ENCODE measurements at regions not wholly inside any gene's neighbourhood (a gene's known extent, or its start where the extent isn't known, plus 50 kb on each side); places are given as distances from the start of the nearest gene placed in this dataset.
A peak's percentile ranks its signal among the peaks of the same experiment; 100 is the strongest.

GRCh38 chr4:58205446-58206235 lies 1095.5 kb upstream of the IGFBP7 start:
- DNase-seq (ENCODE audit: low spot score) = no peak

DNA sequence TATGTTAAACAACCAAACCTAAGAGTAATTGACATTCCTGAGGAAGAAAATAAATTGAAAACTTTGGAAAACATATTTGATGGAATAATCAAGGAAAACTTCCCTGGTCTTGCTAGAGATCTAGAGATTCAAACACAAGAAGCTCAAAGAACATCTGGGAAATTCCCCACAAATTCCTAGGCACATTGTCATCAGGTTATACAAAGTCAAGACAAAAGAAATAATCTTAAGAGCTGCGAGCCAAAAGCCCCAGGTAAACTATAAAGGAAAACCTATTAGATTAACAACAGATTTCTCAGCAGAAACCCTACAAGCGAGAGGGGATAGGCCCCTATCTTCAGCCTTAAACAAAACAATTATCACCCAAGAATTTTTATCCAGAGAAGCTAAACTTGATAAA lies 1082.0 kb upstream of the IGFBP7 start:
- DNase-seq (ENCODE audit: low spot score) = no peak

GRCh38 chr4:58191109-58191508 lies 1080.9 kb upstream of the IGFBP7 start:
- no peak for DNase-seq (ENCODE audit: low spot score)

GRCh38 chr4:58188316-58188715 lies 1078.1 kb upstream of the IGFBP7 start:
- no peak for DNase-seq (ENCODE audit: low spot score)

GRCh38 chr4:58175024-58175423 lies 1064.8 kb upstream of the IGFBP7 start:
- no peak for DNase-seq (ENCODE audit: low spot score)

- no peak for DNase-seq (ENCODE audit: low spot score)
Measured at GRCh38 chr4:58166490-58166889, 1056.3 kb upstream of the IGFBP7 start.

DNA sequence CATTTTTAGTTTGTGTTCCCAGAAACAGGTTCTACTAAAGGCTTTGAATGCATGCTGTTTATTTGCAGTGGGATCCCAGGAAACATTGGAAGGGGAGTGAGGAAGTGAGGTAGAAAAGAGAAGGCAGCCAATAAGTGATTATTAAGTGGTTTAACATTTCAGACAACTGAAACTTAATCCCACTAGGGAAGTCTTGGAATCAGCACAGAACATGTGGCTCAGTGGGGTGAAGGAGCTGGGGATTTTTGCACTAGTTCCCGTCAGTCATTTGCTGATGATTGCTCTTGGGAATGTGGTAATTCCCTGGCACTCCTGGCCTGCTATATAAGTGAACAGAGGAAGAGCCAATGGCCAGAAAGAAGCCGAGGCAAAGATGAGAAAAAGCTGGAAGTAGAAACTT lies 1053.0 kb upstream of the IGFBP7 start:
- DNase-seq (ENCODE audit: low spot score) = peak; percentile 32

GRCh38 chr4:58149404-58150085 lies 1039.4 kb upstream of the IGFBP7 start:
- DNase-seq (ENCODE audit: low spot score) = no peak

DNA sequence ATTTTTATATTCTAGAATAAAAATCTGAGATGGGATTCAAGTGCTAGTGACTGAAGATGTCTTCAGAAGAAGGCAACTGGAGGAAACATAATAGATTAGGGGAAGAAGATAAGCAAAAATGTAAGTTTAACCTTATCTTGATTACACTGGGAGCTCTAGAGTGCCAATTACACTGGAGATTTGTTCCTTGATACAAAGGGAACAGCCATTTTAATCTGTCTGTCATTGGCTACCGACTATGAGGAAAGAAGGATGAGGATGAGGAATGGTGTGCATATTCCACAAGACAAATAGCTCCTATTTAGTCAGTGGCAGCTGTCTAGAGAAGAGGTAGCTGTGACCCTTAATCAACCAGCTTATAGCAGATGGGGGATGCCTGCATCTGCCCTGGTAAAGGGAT lies 1034.5 kb upstream of the IGFBP7 start:
- DNase-seq (ENCODE audit: low spot score) = no peak

DNA sequence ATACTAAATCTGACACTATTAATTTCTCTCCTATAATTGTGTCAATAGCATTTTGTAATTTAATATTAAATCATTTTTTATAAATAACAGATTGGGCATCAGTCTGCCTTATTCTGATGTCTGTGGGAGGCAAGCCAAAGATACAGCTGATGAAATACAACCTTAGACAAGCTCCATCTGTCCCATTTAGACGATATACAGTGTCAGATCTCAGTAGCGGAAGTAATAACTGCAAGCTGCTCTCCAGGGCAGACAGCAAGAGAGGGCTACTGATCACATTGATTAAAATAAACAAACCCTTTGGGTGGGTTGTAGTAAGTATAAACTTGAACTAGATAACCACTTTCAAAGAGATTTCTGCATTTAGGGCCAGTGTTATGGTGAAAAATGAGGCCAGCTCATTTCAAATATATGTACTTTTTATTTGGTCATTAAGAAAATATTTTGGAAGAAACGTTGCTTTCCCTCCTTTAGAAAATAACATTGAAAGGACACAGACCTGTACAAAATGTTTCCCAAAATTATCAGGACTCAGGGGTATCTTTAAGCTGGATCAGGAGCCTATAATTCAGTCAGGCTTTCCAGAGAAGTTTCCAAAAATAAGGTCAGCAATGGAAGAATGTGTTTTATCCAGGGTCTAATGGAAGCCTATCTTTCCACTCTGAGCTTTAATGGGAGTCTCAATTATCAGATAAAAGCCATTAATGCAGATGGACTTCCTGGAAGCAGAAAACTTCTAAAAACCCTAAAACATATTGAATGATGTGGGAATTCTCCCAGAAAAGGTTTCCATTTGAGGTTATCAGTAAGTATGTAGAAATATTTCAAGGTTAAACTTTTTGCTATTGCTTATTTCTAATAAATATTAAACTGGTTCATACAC lies 1028.8 kb upstream of the IGFBP7 start:
- no peak for DNase-seq (ENCODE audit: low spot score)

DNA sequence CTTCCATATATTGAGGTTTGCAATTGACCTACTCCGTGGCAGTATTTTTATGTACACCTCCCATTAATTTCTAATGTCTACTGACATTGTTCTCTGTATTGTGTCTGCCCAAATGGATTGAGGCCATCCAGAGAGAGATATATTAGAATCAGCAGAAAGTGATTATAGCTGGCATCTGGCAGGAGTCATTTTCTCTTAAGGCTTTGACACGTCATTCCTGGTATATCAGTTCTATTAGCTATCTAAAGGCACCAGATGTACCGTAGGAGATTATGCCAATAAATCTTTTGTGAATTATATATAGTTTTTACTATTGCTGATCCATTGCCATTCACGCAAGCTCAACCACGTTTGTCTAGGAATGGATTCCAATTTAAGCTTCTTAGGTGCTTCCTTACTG lies 1026.4 kb upstream of the IGFBP7 start:
- DNase-seq (ENCODE audit: low spot score) = no peak

GRCh38 chr4:58127680-58128079 lies 1017.5 kb upstream of the IGFBP7 start:
- no peak for DNase-seq (ENCODE audit: low spot score)

GRCh38 chr4:58119298-58119697 lies 1009.1 kb upstream of the IGFBP7 start:
- DNase-seq (ENCODE audit: low spot score) = no peak

DNA sequence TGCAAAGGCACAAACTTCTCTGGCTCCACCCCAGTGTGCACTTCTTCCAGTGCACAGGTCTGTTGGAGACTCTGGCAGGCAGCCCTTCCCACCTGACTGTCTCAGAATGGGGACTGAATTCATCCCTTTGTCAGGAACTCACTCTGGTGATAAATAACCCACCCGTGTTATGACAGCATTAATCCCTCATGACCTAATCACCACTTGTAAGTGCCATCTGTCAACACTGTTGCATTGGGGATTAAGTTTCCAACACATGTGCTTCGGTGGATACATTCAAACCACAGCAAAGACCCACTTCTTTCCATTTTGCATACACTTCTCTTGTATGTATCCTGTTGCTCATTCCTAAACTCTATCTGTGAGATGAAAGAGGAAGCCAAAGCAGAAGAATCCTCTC lies 1002.9 kb upstream of the IGFBP7 start:
- DNase-seq (ENCODE audit: low spot score) = peak; percentile 41

DNA sequence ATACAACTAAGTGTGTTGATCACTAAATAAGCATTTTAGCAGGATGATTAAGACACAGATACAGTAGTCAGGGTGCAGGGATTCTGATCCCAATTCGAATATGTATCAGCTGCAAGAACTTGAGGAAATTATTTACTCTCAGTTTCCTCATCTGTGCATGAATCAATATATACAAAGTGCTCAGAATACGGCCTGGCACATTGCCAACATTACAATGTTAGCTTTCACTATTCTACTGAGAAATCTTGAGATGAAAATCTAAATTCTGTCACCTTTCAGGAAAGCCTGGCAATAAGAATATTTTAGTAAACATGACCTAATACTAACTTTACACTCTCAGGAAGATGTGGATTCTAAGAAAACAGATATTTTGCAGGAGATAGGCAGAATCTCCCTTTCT lies 1001.6 kb upstream of the IGFBP7 start:
- DNase-seq (ENCODE audit: low spot score) = no peak

DNA sequence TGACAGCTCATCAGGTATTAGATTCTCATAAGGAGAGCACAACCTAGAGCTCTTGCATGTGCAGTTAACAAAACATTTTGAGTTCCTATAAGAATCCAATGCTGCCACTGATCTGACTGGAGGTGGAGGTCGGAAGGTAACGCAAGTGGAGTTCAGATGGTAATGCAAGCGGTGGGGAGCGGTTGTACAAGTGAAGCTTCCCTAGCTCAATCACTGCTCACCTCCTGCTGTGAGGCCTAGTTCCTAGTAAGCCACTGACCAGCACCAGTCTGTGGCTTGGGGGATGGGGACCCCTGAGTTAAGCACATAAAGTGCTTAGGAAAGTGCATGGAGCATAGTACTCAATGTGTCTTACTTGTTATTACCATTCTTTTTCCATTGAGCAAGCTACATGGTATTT lies 983.2 kb upstream of the IGFBP7 start:
- no peak for DNase-seq (ENCODE audit: low spot score)

DNA sequence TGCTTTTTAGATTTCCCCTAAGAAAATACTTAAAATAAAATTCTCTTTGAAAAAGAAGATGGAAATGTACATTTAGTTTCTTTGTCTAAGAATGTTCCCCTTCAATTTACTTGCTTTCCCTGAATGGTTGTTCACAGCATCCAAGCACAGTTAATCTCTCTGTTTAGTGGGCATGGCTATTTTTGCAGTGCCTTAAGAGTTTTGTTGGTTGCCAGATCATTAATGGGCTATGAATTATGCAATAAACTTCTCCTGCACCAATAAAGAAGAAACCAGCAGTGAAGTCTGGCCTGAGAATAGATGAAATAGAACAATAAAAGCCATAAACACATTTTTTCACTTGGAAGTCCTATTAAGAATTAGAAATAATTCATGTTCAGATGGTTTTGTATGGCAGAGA lies 980.4 kb upstream of the IGFBP7 start:
- DNase-seq (ENCODE audit: low spot score) = no peak

GRCh38 chr4:58081356-58081755 lies 971.2 kb upstream of the IGFBP7 start:
- DNase-seq (ENCODE audit: low spot score) = no peak

- no peak for DNase-seq (ENCODE audit: low spot score)
Measured at GRCh38 chr4:58075724-58076123, 965.5 kb upstream of the IGFBP7 start.

GRCh38 chr4:58074382-58074781 lies 964.2 kb upstream of the IGFBP7 start:
- DNase-seq (ENCODE audit: low spot score) = no peak

- no peak for DNase-seq (ENCODE audit: low spot score)
Measured at GRCh38 chr4:58070726-58071125, 960.5 kb upstream of the IGFBP7 start.

GRCh38 chr4:58064653-58065052 lies 954.5 kb upstream of the IGFBP7 start:
- no peak for DNase-seq (ENCODE audit: low spot score)

Measured in D341Med (cell line).